HG03354 (cell line): ENCODE measurements at regions not wholly inside any gene's neighbourhood (a gene's known extent, or its start where the extent isn't known, plus 50 kb on each side); places are given as distances from the start of the nearest gene placed in this dataset.
"Not testable (repeated sequence)": the region's sequence is repeated elsewhere in the genome, so short reads cannot be mapped to it uniquely, and the experiment has no call there.

ENCODE experiments used
- ATAC-seq: cut with Tn5 transposase; IDR thresholded peaks from one replicate; pipeline ENCODE4 v1.9.1; 2021; ENCODE audit warnings: mild to moderate bottlenecking; ENCODE audit not compliant: unreplicated experiment, poor library complexity, severe bottlenecking

- ATAC-seq: no peak
These were observed 193.3 kb upstream of the MAP2 start for GRCh38 chr2:209230560-209230959.

GRCh38 chr2:209236377-209236776 lies 187.5 kb upstream of the MAP2 start:
- ATAC-seq: no peak

GRCh38 chr2:209238765-209239584 lies 184.9 kb upstream of the MAP2 start:
- no peak for ATAC-seq

GRCh38 chr2:209239585-209239938 lies 184.3 kb upstream of the MAP2 start:
- no peak for ATAC-seq

GRCh38 chr2:209240204-209240603 lies 183.6 kb upstream of the MAP2 start:
- no peak for ATAC-seq

- no peak for ATAC-seq
These were observed 170.3 kb upstream of the MAP2 start for GRCh38 chr2:209253544-209253943.

GRCh38 chr2:209259767-209260166 lies 164.1 kb upstream of the MAP2 start:
- ATAC-seq: no peak

- ATAC-seq: no peak
These were observed 163.6 kb upstream of the MAP2 start for GRCh38 chr2:209260281-209260680.

GRCh38 chr2:209261366-209262053 lies 162.3 kb upstream of the MAP2 start:
- not testable (repeated sequence) for ATAC-seq

- ATAC-seq: no peak
These were observed 154.8 kb upstream of the MAP2 start for GRCh38 chr2:209269024-209269423.

- ATAC-seq: no peak
These were observed 147.8 kb upstream of the MAP2 start for GRCh38 chr2:209276000-209276399.

GRCh38 chr2:209277444-209277843 lies 146.4 kb upstream of the MAP2 start:
- ATAC-seq: no peak

- no peak for ATAC-seq
These were observed 125.2 kb upstream of the MAP2 start for GRCh38 chr2:209298601-209299000.

GRCh38 chr2:209299478-209299877 lies 124.4 kb upstream of the MAP2 start:
- ATAC-seq: not testable (repeated sequence)

- not testable (repeated sequence) for ATAC-seq
These were observed 123.1 kb upstream of the MAP2 start for GRCh38 chr2:209300766-209301165.

- no peak for ATAC-seq
These were observed 118.8 kb upstream of the MAP2 start for GRCh38 chr2:209305026-209305425.

GRCh38 chr2:209305746-209306196 lies 118.1 kb upstream of the MAP2 start:
- no peak for ATAC-seq

GRCh38 chr2:209307161-209308001 lies 116.5 kb upstream of the MAP2 start:
- ATAC-seq: no peak

GRCh38 chr2:209308415-209308814 lies 115.4 kb upstream of the MAP2 start:
- no peak for ATAC-seq

GRCh38 chr2:209311948-209312347 lies 111.9 kb upstream of the MAP2 start:
- no peak for ATAC-seq
